ENCODE measurements at regions not wholly inside any gene's neighbourhood (a gene's known extent, or its start where the extent isn't known, plus 50 kb on each side); places are given as distances from the start of the nearest gene placed in this dataset.

DNA sequence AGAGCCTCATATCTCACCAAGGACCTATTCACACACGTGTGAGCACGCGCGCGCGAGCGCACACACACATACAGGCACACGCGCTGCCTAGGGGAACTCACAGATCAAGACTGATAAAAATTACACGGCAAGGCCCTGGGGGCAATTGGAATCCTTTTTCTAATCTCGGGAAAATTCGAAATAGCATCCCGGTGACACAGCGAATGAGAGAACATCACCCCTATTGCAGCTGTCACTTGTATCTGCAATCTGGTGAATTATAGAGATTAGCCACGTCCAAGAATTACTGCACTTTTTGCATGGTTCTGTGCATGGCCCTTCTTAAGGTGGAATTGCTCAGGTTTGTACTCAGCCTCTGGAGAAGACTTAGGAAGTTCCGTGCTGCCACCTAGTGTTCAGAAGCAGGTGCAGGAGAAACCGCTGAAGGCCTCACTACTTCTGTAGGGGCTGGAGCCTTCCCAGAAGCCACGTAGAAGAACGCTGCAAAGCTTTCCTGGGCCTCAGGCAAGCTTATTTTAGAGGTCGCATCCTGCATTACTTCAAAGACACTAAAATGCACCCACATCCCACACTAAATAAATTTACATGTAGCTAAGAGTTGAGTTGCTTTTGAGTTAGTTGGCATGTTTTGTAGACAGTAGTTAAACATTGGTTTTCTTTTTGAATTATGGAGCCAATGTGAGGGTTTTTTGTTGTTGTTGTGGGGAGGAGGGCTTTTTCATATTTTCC is 229.2 kb upstream of the CAMK1G start:
- TF ChIP-seq, protein P1, sequence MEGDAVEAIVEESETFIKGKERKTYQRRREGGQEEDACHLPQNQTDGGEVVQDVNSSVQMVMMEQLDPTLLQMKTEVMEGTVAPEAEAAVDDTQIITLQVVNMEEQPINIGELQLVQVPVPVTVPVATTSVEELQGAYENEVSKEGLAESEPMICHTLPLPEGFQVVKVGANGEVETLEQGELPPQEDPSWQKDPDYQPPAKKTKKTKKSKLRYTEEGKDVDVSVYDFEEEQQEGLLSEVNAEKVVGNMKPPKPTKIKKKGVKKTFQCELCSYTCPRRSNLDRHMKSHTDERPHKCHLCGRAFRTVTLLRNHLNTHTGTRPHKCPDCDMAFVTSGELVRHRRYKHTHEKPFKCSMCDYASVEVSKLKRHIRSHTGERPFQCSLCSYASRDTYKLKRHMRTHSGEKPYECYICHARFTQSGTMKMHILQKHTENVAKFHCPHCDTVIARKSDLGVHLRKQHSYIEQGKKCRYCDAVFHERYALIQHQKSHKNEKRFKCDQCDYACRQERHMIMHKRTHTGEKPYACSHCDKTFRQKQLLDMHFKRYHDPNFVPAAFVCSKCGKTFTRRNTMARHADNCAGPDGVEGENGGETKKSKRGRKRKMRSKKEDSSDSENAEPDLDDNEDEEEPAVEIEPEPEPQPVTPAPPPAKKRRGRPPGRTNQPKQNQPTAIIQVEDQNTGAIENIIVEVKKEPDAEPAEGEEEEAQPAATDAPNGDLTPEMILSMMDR (IDR thresholded peaks at IDR 0.05; ENCODE audit: borderline replicate concordance, extremely low read depth, low read length, poor library complexity, severe bottlenecking): peak; percentile 93
- TF ChIP-seq EZH2 (IDR thresholded peaks at IDR 0.05; ENCODE audit: borderline replicate concordance, low read depth, low read length, severe bottlenecking): no peak

All from DND-41 (cell line).